Midbrain (tissue), 1 donor: ENCODE measurements at regions not wholly inside any gene's neighbourhood (a gene's known extent, or its start where the extent isn't known, plus 50 kb on each side); places are given as distances from the start of the nearest gene placed in this dataset.

ENCODE experiments used
- DNase-seq: peaks from one replicate; lab custom pipeline; 2025; lab: John Stamatoyannopoulos, UW

DNA sequence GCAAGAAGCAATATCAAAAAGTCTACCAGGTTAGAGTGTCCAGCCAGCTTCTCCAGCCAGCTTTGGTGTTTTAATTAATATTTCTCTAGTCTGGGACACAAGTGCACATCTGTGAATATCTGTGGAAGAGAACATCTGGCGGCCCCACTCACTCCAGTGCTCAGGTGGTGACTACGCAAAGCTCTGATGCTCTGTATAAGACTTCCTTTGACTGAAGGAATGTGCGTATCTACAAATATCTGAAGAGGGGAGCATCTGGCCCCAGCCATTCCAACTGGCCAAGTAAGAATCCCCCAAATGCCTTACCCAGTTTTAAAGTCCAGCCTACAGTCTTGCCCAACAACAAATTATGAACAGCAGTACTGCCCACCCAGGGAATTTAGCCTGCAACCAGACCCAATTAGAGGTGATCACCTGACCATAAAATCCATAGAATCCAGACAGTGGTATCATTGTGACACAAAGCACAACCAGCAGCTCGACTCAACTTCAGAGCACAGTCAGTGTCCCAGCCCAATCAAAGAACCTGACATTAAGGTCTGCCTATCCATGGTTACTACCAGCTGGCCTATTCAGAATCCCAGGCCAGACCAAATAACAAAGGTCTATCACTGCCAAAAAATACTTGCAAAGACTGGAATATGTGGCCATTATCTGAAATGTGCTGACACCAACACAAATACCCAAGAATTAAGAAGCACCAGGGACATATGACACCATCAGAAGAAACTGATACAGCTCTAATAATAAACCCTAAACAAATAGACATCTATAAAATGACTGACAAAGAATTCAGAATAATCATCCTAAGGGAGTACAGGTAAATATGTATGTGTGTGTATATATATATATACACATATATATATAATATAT, 76.1 kb upstream of the MANEA start:
- no peak for DNase-seq

GRCh38 chr6:95503568-95503967, 73.8 kb upstream of the MANEA start:
- no peak for DNase-seq

DNA sequence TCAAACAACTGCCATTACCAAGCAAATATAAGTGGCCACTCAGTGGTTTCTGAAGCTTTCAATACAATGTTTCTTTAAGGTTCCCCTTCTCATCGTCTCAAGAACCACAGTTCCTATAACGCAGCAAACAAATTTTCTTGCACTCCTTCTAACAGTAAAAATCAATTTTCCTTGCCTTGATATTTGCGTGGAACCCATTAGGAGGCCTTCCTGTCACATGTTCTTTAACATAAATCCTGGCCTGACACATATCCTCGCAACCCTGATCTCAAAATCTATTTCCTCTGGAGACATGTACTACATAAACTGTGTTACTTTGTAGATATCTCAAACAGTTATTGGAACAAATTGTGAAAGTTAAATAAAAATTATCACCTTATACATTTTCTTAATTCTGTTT, 65.9 kb upstream of the MANEA start:
- DNase-seq, result no peak

DNA sequence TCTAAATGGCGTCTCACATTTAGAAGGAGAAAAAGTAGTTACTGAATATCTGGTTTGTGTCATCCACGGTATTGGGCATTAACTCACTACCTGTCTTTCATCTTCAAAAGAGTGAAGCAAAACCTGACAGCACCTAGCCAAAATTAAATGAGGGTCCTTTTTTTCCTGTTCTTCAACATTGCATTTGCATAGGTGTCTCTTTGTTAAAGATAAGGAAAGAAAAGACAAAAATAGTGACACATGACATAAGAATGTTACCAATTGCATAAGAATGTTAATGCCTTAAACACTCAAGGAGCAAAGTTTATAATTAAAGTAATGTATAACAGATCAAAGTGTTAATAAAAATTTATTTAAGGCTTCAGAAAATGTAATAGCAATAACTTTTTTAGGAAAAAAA, 61.4 kb upstream of the MANEA start:
- DNase-seq, result no peak

- no peak for DNase-seq
Measured at GRCh38 chr6:95517004-95517403, 60.3 kb upstream of the MANEA start.

DNA sequence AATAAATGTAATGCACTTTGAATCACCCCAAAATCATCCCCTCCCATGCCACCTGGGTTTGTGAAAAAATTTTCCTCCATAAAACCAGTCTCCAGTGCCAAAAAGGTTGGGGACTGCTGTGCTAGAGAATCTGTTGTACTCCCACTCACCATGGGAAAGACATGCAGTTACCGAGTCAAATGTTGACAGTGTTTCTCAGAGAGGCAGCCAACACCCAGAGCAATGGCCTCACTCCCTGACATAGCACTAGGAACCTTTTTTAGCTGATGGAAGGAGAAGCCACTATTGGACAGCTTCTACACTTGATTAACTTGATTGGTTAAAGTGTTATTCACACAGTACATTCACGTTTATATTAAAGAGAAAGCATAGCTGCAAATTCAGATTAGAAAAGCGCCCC, 59.8 kb upstream of the MANEA start:
- DNase-seq, result no peak

DNA sequence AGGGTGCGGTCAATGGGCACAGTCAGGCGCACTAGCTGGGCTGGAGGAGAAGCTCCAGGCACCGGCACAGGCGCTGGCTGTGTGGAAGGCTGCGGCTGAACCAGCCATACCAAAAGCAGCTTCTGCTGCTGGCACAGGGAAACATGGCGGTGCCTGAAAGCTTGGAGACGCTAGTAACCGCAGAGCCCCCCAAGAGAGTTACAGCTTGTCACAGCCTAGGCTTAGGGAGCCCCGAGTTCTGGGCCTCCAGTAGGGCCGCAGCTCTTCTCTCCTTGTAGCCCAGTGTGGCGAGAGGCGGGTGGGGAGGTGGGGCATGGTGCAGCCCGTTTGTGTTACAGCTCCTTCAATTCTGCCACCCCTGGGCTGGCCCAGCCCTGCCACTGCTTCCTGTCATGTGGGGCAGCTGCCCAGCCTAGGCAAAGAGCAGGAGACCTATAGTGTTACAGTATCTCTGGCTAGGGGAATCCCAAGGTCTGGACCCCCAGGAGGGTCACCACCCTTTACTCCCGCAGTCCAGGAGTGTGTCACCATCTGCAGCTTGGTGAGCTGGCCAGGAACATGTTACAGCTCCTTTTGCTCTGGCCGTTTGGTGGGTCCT, 58.6 kb upstream of the MANEA start:
- DNase-seq, result no peak

DNA sequence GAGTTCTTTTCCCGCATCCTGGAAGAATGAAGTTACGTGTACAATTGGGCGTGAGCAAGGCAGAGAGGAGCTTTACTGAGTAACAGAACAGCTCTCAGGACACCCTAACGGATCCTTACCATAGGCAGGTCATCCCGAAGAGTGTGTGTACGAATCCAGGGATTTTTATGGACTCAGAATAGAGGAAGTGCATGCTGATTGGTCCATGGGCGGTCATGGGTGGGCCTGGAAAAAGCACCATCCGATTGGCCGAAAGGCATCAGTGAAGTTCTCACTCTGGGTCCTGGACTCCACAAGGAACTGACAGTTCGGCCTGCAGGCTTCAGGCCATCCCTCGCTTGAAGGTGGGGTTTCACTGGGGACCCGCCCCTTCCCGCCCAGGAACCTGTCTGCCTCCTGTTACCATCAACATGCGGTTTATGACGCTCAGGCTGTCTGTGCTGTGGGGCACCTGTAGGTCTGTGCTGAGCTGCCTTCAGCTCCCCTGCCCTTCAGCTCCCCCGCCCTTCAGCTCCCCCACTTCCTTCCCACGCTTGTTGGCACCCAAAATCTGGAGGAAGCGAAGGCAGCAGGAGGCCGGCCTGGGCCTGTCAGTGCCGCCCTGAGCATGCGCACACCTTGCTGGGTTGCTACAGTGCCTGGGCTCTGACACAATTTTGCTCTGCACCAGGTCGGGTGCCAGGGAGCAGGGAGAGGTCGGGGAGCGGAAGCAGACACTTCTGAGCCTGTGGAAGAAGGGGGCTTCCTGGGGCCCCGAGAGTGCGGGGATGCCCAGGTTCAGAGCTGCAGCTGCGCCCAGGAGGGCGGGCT, 57.9 kb upstream of the MANEA start:
- no peak for DNase-seq

- no peak for DNase-seq
Measured at GRCh38 chr6:95521181-95521580, 56.2 kb upstream of the MANEA start.
